WTC11 (cell line): ENCODE measurements at regions not wholly inside any gene's neighbourhood (a gene's known extent, or its start where the extent isn't known, plus 50 kb on each side); places are given as distances from the start of the nearest gene placed in this dataset.

Experiments used
- ATAC-seq: fragments of 200-7000 bp; cut with Tn5 transposase; 2 replicates; pipeline ENCODE4 v1.10.0; 2021; ENCODE audit warnings: mild to moderate bottlenecking, moderate library complexity
- CTCF ChIA-PET: fragments of 300-600 bp; sonication (Branson Sonifier 250); formaldehyde crosslinking; loops from one replicate; lab custom pipeline; 2021; ENCODE audit warnings: antibody characterized with exemption; lab: Charles Lee
- POLR2A ChIA-PET: fragments of 350-600 bp; sonication (Branson Sonifier 250); formaldehyde crosslinking; loops from one replicate; lab custom pipeline; 2021; ENCODE audit warnings: antibody characterized with exemption; lab: Charles Lee
- DNase-seq: peaks from one replicate; pipeline ENCODE4 v3.0.0; 2021; ENCODE audit warnings: low spot score
- H3K27ac Mint-ChIP-seq: 2 replicates; pipeline ENCODE4 v1.8.0; 2021; ENCODE audit warnings: mixed read lengths
- H3K27me3 Mint-ChIP-seq: 2 replicates; pipeline ENCODE4 v1.8.0; 2021; ENCODE audit warnings: low read depth, mild to moderate bottlenecking, moderate library complexity, mixed read lengths
- H3K36me3 Mint-ChIP-seq: 2 replicates; pipeline ENCODE4 v1.8.0; 2021; ENCODE audit warnings: mixed read lengths
- H3K4me1 Mint-ChIP-seq: 2 replicates; pipeline ENCODE4 v1.8.0; 2022; ENCODE audit warnings: mixed read lengths
- H3K4me3 Mint-ChIP-seq: 2 replicates; pipeline ENCODE4 v1.8.0; 2021; ENCODE audit warnings: mild to moderate bottlenecking, moderate library complexity, mixed read lengths
- H3K9me3 Mint-ChIP-seq: 2 replicates; pipeline ENCODE4 v1.8.0; 2021; ENCODE audit warnings: mixed read lengths
- AFF4 ChIP-seq: sonication (generic); formaldehyde crosslinking; IDR thresholded peaks from 2 replicates; pipeline ENCODE4 v1.8.1; 2023; ENCODE audit warnings: mild to moderate bottlenecking, missing genetic modification reagents, borderline replicate concordance
- ARID4B ChIP-seq: sonication (generic); formaldehyde crosslinking; IDR thresholded peaks from 2 replicates; pipeline ENCODE4 v1.8.0; 2023; ENCODE audit warnings: missing genetic modification reagents, mild to moderate bottlenecking, borderline replicate concordance
- CREB1 ChIP-seq: sonication (generic); formaldehyde crosslinking; IDR thresholded peaks from 2 replicates; pipeline ENCODE4 v1.8.0; 2023; ENCODE audit warnings: mild to moderate bottlenecking, missing genetic modification reagents
- CREM ChIP-seq: sonication (generic); formaldehyde crosslinking; IDR thresholded peaks from 2 replicates; pipeline ENCODE4 v1.8.1; 2022; ENCODE audit warnings: mild to moderate bottlenecking, missing genetic modification reagents, moderate library complexity
- E2F4 ChIP-seq: sonication (generic); formaldehyde crosslinking; IDR thresholded peaks from 2 replicates; pipeline ENCODE4 v1.8.1; 2022; ENCODE audit warnings: low read depth, mild to moderate bottlenecking, moderate library complexity, missing genetic modification reagents, borderline replicate concordance
- EMX1 ChIP-seq: fragments of 250-450 bp; sonication (Bioruptor Pico); IDR thresholded peaks from 2 replicates; pipeline ENCODE4 v1.8.0; 2021; ENCODE audit warnings: mild to moderate bottlenecking
- ETV6 ChIP-seq: sonication (generic); formaldehyde crosslinking; IDR thresholded peaks from 2 replicates; pipeline ENCODE4 v1.8.1; 2022; ENCODE audit warnings: mild to moderate bottlenecking, missing genetic modification reagents
- HMGA2 ChIP-seq: fragments of 250-450 bp; sonication (Bioruptor Pico); IDR thresholded peaks from 2 replicates; pipeline ENCODE4 v1.4.0; 2021; ENCODE audit warnings: mild to moderate bottlenecking, moderate library complexity
- IRF2 ChIP-seq: sonication (generic); formaldehyde crosslinking; IDR thresholded peaks from 2 replicates; pipeline ENCODE4 v1.8.0; 2022; ENCODE audit warnings: low read depth, missing genetic modification reagents, borderline replicate concordance
- KAT7 ChIP-seq: sonication (generic); formaldehyde crosslinking; IDR thresholded peaks from 2 replicates; pipeline ENCODE4 v1.8.1; 2023; ENCODE audit warnings: missing genetic modification reagents, mild to moderate bottlenecking, borderline replicate concordance
- MAX ChIP-seq: sonication (generic); formaldehyde crosslinking; IDR thresholded peaks from 2 replicates; pipeline ENCODE4 v1.8.0; 2022; ENCODE audit warnings: mild to moderate bottlenecking, missing genetic modification reagents
- NFATC4 ChIP-seq: fragments of 250-450 bp; sonication (Bioruptor Pico); IDR thresholded peaks from 2 replicates; pipeline ENCODE4 v1.9.0; 2021; ENCODE audit warnings: mild to moderate bottlenecking
- OVOL2 ChIP-seq: fragments of 250-450 bp; sonication (Bioruptor Pico); IDR thresholded peaks from 2 replicates; pipeline ENCODE4 v1.9.0; 2021; ENCODE audit warnings: mild to moderate bottlenecking, borderline replicate concordance
- PREB ChIP-seq: sonication (generic); formaldehyde crosslinking; IDR thresholded peaks from 2 replicates; pipeline ENCODE4 v1.8.1; 2022; ENCODE audit warnings: mild to moderate bottlenecking, missing genetic modification reagents, moderate library complexity, borderline replicate concordance
- STAT6 ChIP-seq: sonication (generic); formaldehyde crosslinking; conservative IDR thresholded peaks from 2 replicates; pipeline ENCODE4 v1.8.1; 2023; ENCODE audit warnings: mild to moderate bottlenecking, low read depth, missing genetic modification reagents, moderate library complexity
- TCF7 ChIP-seq: sonication (generic); formaldehyde crosslinking; IDR thresholded peaks from 2 replicates; pipeline ENCODE4 v1.8.0; 2022; ENCODE audit warnings: mild to moderate bottlenecking, low read depth, missing genetic modification reagents, moderate library complexity
- TEAD1 ChIP-seq: sonication (generic); formaldehyde crosslinking; IDR thresholded peaks from 2 replicates; pipeline ENCODE4 v1.8.0; 2022; ENCODE audit warnings: mild to moderate bottlenecking, missing genetic modification reagents
- USF1 ChIP-seq: sonication (generic); formaldehyde crosslinking; IDR thresholded peaks from 2 replicates; pipeline ENCODE4 v1.8.0; 2022; ENCODE audit warnings: mild to moderate bottlenecking, missing genetic modification reagents
- ZBTB21 ChIP-seq: sonication (generic); formaldehyde crosslinking; IDR thresholded peaks from 2 replicates; pipeline ENCODE4 v1.8.1; 2023; ENCODE audit warnings: mild to moderate bottlenecking, missing genetic modification reagents, borderline replicate concordance
- ZNF263 ChIP-seq: sonication (generic); formaldehyde crosslinking; IDR thresholded peaks from 2 replicates; pipeline ENCODE4 v1.8.1; 2022; ENCODE audit warnings: low read depth, mild to moderate bottlenecking, moderate library complexity, missing genetic modification reagents
- ZNF396 ChIP-seq: fragments of 250-450 bp; sonication (Bioruptor Pico); IDR thresholded peaks from 2 replicates; pipeline ENCODE4 v1.8.0; 2021; ENCODE audit warnings: mild to moderate bottlenecking, moderate library complexity, borderline replicate concordance

GRCh38 chr20:61061981-61062380 lies 190.1 kb upstream of the CDH4 start:
- H3K36me3 Mint-ChIP-seq = peaks cover 3% of the 10 kb centered on the region; the same call in 1 of the 2 replicates
- DNase-seq = no peak
- H3K27me3 Mint-ChIP-seq = peaks cover 80% of the 10 kb centered on the region
- ChIA-PET POLR2A (no interaction called here), CTCF (no interaction called here)
- H3K4me3 Mint-ChIP-seq = no peak overlapping the region
- peaks cover 11% of the 10 kb centered on the region; the same call in 1 of the 2 replicates for H3K4me1 Mint-ChIP-seq
- peaks cover 37% of the 10 kb centered on the region for H3K9me3 Mint-ChIP-seq
- ATAC-seq = no peak
- no peak overlapping the region for H3K27ac Mint-ChIP-seq
- TF ChIP-seq ARID4B (CRISPR knock-in tag) (no peak), EMX1 (CRISPR knock-in tag) (no peak), TEAD1 (CRISPR knock-in tag) (no peak), ETV6 (CRISPR knock-in tag) (no peak), ZBTB21 (CRISPR knock-in tag) (no peak)

GRCh38 chr20:61065853-61066252 lies 186.2 kb upstream of the CDH4 start:
- POLR2A ChIA-PET = no interaction called here
- CTCF ChIA-PET = no interaction called here
- peaks cover 6% of the 10 kb centered on the region; the same call in 1 of the 2 replicates for H3K36me3 Mint-ChIP-seq
- peaks cover 11% of the 10 kb centered on the region; the same call in 1 of the 2 replicates for H3K4me1 Mint-ChIP-seq
- no peak overlapping the region for H3K4me3 Mint-ChIP-seq
- DNase-seq (no peak), ATAC-seq (no peak)
- peaks cover 68% of the 10 kb centered on the region for H3K27me3 Mint-ChIP-seq
- H3K27ac Mint-ChIP-seq = no peak overlapping the region
- peaks cover 33% of the 10 kb centered on the region for H3K9me3 Mint-ChIP-seq
- TF ChIP-seq AFF4 (CRISPR knock-in tag) (no peak), ZNF396 (no peak), KAT7 (CRISPR knock-in tag) (no peak), NFATC4 (CRISPR knock-in tag) (no peak), PREB (CRISPR knock-in tag) (no peak), OVOL2 (CRISPR knock-in tag) (no peak), MAX (CRISPR knock-in tag) (no peak), HMGA2 (CRISPR knock-in tag) (no peak), E2F4 (CRISPR knock-in tag) (no peak), CREM (CRISPR knock-in tag) (no peak), CREB1 (CRISPR knock-in tag) (no peak), TCF7 (CRISPR knock-in tag) (no peak), ZNF263 (CRISPR knock-in tag) (no peak), ZBTB21 (CRISPR knock-in tag) (no peak), STAT6 (CRISPR knock-in tag) (no peak), EMX1 (CRISPR knock-in tag) (no peak), USF1 (CRISPR knock-in tag) (no peak), IRF2 (CRISPR knock-in tag) (no peak)
